Mesenteric fat pad (tissue), 1 donor: ENCODE measurements at regions not wholly inside any gene's neighbourhood (a gene's known extent, or its start where the extent isn't known, plus 50 kb on each side); places are given as distances from the start of the nearest gene placed in this dataset.
"Not testable (repeated sequence)": the region's sequence is repeated elsewhere in the genome, so short reads cannot be mapped to it uniquely, and the experiment has no call there.

Experiments
- DNase-seq: peaks from one replicate; pipeline ENCODE4 v3.0.0-alpha.2; 2020; ENCODE audit warnings: low spot score
- donor health status: DM: yes; HTN: yes; CAD: no.

DNA sequence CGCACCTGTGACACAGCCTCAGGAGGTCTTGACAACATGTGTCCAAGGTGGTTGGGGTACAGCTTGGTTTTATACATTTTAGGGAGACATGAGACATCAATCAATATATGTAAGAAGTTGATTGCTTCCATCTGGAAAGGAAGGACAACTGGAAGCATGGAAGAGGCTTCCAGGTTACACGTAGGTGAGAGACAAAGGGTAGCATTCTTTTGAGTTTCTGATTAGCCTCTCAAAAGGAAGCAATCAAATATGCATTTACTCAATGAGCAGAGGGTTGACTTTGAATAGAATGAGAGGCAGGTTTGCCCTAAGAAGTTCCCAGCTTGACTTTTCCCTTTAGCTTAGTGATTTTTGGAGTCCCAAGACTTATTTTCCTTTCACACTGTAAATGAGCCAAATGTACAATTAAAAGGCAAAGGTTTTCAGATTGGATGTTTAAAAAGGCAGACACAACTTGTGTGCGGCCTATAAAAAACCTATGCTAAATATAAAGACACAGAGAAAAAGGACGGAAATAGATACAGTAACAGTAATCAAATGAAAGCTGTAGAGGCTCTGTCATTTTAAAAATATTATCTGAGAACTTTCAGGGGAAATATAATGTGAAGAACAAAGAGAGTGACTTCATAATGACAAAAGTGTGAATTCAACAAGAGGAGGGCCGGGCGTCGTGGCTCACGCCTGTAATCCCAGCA is 65.7 kb upstream of the LANCL2 start:
- no peak for DNase-seq

DNA sequence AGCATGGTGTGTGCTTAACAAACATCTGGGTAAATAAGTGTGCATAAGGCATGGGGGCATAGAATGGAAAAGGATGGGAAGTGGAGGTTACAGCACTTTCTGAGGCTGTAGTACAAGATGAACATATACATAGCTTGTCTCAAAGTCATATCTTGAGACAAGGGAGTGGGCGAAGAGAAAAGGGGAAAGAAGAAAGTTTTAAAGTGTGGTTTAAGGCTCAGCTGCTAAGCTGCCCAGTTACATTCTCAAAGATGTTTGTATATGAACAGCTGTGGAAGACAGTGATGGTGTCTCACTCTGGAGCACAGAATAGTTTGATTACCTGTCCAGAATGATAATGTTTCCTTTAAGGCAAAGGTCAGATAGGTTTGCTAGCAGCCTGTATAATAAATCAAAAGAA is 61.9 kb upstream of the LANCL2 start:
- no peak for DNase-seq

DNA sequence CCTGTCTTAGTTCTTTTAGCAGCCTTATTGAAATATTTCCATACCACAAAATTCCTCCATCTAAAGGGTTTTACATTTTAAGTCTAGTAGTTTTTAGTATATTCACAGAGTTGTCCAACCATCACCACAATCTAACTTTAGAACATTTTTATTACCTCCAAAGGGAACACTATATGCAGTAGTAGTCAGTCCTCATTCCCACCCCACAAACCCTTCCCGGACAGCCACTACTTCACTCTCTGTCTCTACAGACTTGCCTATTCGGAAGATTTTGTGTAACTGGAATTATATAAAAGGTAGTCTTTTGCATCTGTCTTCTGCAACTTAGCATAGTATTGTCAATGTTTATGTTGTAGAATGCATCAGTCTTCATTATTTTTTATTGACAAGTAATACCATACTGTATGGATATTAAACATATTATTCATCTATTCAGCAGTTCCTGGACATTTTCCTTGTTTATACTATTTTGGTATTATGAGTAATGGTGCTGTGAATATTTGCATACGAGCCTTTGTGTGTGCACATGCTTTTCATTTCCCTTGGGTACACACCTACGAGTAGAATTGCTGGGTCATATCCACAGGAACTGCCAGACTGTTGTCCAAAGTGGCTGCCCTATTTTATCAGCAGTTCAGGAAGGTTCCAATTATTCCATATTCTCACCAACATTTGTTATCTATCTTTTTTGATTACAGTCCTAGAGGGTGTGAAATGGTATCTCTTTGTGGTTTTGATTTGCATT is 60.9 kb upstream of the LANCL2 start:
- no peak for DNase-seq

DNA sequence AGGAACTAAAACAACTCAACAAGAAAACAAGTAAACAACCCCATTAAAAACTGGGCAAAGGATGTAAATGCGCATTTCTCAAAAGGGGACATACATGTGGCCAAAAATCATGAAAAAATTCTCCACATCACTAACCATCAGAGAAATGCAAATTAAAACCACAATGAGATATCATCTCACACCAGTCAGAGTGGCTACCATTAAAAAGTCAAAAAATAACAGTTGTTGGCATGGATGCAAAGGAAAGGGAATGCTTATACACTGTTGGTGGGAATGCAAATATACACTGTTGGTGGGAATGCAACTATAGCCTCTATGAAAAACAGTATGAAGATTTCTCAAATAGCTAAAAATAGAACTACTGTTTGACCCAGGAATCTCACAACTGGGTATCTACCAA is 60.0 kb upstream of the LANCL2 start:
- DNase-seq, result no peak

DNA sequence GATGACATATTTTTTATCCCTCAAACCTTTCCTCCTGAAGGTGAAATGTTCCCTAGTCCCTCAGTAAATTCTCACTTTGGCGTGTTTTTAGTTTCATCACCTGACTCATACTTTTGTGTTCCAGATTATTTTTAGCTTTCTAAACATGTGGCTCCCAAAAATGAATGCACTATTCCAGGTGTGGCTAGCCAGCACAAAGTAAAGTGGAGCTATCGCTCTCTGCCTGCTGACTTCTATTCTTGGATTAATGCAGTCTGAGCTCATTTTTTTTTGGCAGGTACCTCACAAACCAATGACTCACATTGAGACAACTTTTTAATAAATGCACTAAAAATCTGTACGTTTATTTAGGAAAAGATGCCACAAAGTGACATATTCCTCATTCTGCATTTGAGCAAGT is 58.8 kb upstream of the LANCL2 start:
- DNase-seq, result no peak

DNA sequence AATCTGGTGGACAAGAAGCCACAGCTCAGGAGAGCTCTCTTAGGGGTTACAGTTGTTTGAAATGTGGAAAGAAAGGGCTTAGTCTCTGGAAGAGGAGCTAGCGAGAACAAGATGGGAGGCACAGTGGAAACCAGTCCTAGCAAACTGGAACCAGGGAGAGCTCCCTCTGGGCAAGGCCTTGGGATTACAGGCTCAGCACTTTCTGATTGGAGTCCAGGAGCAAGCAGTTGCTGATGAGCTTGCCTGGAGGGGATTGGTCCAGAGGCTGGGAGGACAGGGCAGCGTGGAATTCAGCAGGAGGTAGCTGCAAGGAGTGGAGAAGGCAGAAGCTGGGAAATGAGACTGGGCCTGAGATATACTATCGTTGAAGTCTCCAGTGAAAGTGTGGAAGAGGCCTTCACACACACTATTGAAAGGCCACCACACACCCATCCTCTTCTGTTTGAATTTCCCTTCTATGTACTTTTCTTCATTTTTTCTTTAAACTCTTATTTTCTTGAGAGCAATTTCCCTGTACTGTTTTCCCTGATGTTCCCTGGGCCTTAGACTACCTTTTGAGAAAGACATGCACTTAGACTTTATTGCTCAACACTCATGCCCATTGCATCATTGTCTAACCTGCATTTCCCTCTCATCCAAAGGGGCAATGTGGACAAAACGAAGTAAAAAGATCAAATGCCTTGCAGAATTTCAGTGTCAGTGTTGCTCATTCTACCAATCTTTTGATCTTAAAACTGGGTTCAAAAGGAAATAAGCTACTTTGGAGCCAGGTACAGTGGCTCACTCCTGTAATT is 57.8 kb upstream of the LANCL2 start:
- no peak for DNase-seq

DNA sequence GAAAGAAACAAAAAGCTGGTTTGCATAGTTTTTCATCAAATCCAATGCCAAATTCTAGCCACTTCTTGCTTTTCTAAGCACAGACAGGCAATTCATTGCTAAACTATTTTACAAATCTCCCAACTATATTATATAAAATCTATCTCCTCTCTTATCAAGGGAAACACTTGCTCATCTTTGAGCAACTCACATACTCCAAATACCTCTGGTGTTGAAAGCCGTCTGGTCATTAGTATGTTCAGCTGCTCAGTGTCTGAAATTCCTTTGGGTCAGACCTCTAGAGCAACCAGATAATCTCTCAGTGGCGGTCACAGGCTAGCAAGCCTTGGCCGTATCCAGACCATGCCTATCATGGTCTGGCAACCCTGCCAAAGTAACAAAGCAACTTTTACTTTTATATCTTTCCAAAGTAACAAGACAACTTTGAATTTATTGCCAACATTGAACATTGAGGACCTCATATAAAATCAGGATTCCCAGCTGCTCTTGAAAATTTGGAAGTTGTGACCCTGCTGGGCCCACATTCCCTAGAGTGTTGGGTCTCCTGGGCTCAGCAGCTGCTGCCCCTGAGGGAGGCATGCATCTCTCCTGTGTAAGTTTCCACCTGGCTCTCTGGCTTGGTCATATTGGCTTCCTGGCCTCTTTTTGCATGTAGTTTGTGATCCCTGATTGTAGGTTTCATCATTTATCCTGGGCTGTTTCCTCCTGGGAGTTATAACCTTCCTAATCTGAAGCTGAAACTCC is 56.8 kb upstream of the LANCL2 start:
- DNase-seq, result no peak

DNA sequence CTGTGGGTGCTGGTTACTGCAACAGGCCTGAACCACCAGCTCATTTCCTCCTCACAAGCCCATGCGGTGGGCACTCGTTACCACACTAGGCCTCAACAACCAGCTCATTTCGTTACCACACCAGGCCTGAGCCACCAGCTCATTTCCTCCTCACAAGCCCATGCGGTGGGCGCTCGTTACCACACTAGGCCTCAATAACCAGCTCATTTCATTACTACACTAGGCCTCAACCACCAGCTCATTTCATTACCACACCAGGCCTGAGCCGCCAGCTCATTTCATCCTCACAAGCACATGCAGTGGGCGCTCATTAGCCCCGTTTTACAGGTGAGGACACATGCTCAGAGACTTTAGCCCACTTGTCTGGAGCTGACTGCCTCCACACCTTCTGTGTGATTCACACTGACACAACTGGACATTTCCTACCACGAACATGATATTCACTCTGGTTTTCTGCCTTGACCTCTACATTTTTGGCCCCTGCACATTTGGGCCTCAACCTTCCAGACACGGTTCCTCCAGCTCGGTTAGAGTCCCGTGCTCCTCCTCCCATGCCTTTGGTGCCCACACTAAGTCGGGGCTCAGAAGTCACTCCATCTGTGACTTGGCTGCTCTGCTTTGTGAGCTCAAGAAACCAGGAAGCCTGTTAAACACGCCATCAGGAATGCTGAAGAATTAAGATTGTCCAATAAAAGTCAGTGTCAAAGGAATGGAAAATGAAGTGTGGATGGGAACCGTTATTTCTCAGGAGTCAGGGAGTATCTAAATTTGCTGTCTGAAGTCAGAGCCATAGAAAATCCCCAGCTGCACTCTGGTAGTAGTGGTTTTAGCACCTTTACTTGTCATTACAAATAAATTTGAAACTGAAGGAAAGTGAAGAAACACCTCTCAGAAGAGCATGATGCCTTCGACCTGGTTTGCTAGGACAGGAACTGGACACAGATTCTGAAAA is 55.8 kb upstream of the LANCL2 start:
- no peak for DNase-seq

DNA sequence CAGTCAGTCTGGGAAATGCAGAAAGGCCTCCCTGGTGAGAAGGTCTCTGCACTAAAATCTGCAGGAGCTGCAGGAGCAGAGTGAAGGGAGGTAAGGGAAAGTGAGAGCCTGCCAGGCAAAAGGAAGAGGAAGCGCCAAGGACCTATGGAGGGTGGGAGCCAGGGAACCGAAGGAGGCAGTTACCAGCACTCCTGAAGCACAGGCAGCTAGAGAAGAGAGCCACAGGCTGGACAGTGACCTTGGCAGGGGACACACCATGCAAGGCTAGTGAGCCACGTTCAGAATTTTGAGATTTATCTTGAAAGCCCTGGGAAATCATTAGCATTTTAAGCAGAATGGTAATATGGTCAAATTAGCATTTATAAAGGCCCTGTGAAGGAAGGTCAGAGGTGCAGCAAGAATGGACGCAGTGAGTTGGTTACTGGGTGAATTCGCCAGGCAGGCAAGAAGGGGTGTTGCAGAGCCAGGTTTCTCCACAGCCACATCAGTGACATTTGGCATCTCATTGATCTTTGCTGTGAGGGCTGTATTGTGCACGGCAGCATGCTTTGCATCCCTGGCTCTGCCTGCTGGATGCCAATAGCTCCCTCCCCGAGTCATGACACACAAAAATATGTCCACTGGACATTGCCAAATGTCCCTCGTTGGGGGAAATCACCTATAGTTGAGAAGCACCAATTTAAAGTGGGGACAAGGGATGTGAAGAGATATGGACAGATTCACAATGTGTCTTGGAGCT is 54.7 kb upstream of the LANCL2 start:
- no peak for DNase-seq

DNA sequence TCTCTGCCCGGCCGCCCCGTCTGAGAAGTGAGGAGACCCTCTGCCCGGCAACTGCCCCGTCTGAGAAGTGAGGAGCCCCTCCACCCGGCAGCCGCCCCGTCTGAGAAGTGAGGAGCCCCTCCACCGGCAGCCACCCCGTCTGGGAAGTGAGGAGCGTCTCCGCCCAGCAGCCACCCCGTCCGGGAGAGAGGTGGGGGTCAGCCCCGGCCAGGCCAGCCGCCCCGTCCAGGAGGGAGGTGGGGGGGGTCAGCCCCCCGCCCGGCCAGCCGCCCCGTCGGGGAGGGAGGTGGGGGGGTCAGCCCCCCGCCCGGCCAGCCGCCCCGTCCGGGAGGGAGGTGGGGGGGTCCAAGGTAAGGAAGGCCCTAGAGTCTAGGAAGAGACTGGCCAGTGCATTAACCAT is 53.2 kb upstream of the LANCL2 start:
- DNase-seq, result not testable (repeated sequence)

DNA sequence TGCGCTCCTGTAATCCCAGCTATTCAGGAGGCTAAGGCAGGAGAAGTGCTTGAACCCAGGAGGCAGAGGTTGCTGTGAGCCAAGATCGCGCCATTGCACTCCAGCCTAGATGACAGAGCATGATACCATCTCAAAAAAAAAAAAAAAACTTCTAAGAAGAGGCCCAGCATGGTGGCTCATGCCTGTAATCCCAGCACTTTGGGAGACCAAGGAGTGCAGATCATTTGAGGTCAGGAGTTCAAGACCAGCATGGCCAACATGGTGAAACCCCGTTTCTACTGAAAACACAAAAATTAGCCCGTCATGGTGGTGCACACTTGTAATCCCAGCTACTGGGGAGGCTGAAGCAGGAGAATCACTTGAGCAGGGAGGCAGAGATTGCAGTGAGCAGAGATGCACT is 51.5 kb upstream of the LANCL2 start:
- not testable (repeated sequence) for DNase-seq

DNA sequence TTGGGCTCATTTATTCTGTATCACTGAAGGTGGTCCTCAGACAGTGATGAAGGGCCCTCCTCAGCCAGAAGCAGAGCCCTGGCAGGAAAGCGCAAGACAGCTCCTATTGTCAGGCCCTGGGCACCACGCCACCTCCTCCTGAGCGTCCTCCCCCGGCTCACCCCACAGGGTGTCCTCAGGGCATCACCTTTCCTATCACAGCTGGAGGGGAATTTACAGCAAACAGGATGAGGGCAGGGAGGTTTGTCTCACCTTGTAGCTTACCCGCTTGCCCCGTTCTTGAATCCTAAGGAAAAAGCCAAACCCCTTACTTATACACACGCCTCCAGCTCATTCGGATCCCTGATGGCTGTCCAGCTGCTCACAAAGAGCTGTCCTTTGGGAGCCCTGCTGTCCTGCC is 50.2 kb upstream of the LANCL2 start:
- DNase-seq, result no peak
